NCI-H82 treated with DMSO at 0.1 percent for 48 hours (cell line): ENCODE measurements at regions not wholly inside any gene's neighbourhood (a gene's known extent, or its start where the extent isn't known, plus 50 kb on each side); places are given as distances from the start of the nearest gene placed in this dataset.

ENCODE experiments used
- DNase-seq: peaks from one replicate; lab custom pipeline; 2025; ENCODE audit not compliant: unreplicated experiment; lab: John Stamatoyannopoulos, UW

- DNase-seq = no peak
These were observed 72.7 kb upstream of the TNRC6C start for GRCh38 chr17:77885678-77886386.

- DNase-seq = no peak
These were observed 72.1 kb upstream of the TNRC6C start for GRCh38 chr17:77886387-77886728.

- DNase-seq = no peak
These were observed 71.4 kb upstream of the TNRC6C start for GRCh38 chr17:77887110-77887463.

GRCh38 chr17:77887464-77888241 lies 70.8 kb upstream of the TNRC6C start:
- no peak for DNase-seq

GRCh38 chr17:77888242-77889134 lies 70.0 kb upstream of the TNRC6C start:
- DNase-seq = no peak

GRCh38 chr17:77889135-77889505 lies 69.4 kb upstream of the TNRC6C start:
- DNase-seq = no peak

- DNase-seq = no peak
These were observed 68.4 kb upstream of the TNRC6C start for GRCh38 chr17:77889866-77890760.

- DNase-seq = no peak
These were observed 67.7 kb upstream of the TNRC6C start for GRCh38 chr17:77890771-77891170.

- DNase-seq = no peak
These were observed 66.9 kb upstream of the TNRC6C start for GRCh38 chr17:77891602-77892001.

GRCh38 chr17:77892031-77892430 lies 66.5 kb upstream of the TNRC6C start:
- DNase-seq = no peak

- no peak for DNase-seq
These were observed 65.9 kb upstream of the TNRC6C start for GRCh38 chr17:77892469-77893143.

- no peak for DNase-seq
These were observed 65.1 kb upstream of the TNRC6C start for GRCh38 chr17:77893144-77894044.

- DNase-seq = no peak
These were observed 64.2 kb upstream of the TNRC6C start for GRCh38 chr17:77894126-77894956.

GRCh38 chr17:77897741-77898301 lies 60.7 kb upstream of the TNRC6C start:
- DNase-seq = no peak

GRCh38 chr17:77898521-77899434 lies 59.7 kb upstream of the TNRC6C start:
- DNase-seq = no peak

GRCh38 chr17:77899498-77899897 lies 59.0 kb upstream of the TNRC6C start:
- no peak for DNase-seq

GRCh38 chr17:77901481-77901880 lies 57.0 kb upstream of the TNRC6C start:
- DNase-seq = no peak
